ENCODE measurements at regions not wholly inside any gene's neighbourhood (a gene's known extent, or its start where the extent isn't known, plus 50 kb on each side); places are given as distances from the start of the nearest gene placed in this dataset.
"Not testable (repeated sequence)": the region's sequence is repeated elsewhere in the genome, so short reads cannot be mapped to it uniquely, and the experiment has no call there.

DNA sequence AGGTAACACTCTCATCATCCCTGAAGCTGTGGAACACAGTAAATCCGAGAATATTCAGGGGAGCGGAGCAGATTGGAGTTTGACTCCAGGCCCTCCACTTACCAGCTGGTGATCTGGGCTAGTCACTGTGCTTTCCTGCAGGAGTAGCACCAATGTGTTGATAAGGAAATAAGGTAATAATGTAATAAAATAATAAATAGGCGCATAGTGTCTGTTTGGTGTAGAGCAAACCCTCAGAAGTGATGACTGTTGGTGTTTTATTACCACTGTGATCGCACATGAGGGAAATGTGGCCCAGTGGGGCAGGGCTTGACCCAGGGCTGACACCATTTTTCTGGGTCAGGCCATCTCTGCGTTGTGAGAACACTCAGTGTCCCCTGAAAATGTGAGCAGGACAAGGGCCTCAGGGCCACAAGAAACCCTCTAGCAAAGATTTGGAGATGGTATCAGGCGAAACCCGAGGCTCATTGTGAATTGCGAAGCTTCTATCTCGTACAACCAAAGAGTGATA lies 563.9 kb upstream of the B3GAT1 start:
- Mint-ChIP-seq H3K27ac (no peak overlapping the region), H3K4me1 (no peaks in the 10 kb centered on the region), H3K27me3 (no peaks in the 10 kb centered on the region), H3K4me3 (no peak overlapping the region), H3K9me3 (no peaks in the 10 kb centered on the region)
- DNase-seq: no peak
- ATAC-seq: no peak

DNA sequence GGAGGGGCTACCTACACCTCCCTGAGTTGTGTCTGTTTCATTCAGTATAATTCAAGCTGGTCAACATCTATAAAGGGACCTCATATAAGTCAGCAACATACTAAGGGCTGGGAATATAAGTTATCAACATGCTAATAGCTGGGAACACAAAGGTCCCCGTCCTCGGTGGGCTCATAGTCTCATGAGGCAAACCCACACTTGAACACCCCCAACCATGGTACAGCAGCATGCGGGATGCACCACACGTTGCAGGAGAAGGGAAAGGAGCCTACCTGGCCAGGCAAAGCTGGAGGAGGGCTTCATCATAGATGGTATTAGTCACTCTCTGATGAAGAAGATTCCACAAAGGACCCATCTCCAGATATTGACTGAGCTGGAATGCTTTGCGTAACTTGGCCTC lies 561.8 kb upstream of the B3GAT1 start:
- Mint-ChIP-seq H3K27me3 (no peaks in the 10 kb centered on the region), H3K4me1 (no peaks in the 10 kb centered on the region), H3K9me3 (no peaks in the 10 kb centered on the region), H3K27ac (no peak overlapping the region), H3K4me3 (no peak overlapping the region)
- ATAC-seq: no peak
- no peak for DNase-seq

DNA sequence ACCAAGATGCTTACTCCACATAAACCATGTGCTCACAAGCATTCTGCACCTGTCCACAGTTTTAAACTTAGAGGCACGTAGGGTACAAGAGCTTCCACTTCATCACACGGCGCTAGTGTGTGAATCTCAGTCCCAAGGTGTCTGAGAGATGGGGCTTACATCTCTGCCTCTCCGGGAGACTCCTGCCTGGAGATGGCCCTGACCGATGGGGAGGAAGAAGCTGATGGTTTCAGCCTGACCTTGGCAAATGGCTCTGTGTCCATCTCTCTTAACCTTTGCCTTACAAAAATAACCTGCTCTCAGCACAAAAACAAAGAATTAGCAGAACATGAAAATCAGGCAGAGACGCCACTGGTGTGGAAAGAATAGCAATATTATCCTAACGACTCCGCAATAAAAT lies 559.3 kb upstream of the B3GAT1 start:
- Mint-ChIP-seq H3K4me3 (no peak overlapping the region), H3K27me3 (peaks cover 9% of the 10 kb centered on the region), H3K4me1 (no peaks in the 10 kb centered on the region), H3K9me3 (no peaks in the 10 kb centered on the region), H3K27ac (no peak overlapping the region)
- DNase-seq (no peak), ATAC-seq (no peak)

DNA sequence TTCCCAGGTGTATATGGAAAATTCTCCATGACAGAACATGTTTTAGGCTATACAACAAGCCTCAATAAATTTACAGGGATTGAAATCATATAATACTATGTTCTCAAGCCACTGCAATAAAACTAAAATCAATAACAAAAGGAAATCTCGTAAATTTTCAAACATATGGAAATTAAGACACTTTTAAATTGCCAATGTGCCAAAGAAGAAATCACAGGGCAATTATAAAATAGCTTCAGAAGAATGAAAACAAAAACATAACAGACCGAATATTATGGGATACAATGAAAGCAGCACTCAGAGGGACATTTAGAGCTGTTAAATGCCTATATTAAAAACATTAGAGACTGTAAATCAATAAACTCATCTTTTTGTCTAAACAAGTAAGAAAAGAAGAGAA lies 555.7 kb upstream of the B3GAT1 start:
- Mint-ChIP-seq H3K27ac (no peak overlapping the region), H3K4me1 (no peaks in the 10 kb centered on the region), H3K27me3 (peaks cover 9% of the 10 kb centered on the region), H3K4me3 (no peak overlapping the region), H3K9me3 (no peaks in the 10 kb centered on the region)
- ATAC-seq (no peak), DNase-seq (no peak)

DNA sequence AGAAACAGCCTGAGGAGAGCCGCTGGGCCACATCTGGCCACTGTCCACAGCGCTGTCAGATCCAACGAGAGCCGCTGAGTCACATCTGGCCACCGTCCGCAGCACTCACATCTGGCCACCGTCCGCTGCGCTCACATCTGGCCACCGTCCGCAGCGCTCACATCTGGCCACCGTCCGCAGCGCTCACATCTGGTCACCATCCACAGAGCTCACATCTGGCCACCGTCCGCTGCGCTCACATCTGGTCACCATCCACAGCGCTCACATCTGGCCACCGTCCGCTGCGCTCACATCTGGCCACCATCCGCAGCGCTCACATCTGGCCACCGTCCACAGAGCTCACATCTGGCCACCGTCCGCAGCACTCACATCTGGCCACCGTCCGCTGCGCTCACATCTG lies 549.3 kb upstream of the B3GAT1 start:
- not testable (repeated sequence) for DNase-seq, ATAC-seq, H3K4me1 Mint-ChIP-seq, H3K27ac Mint-ChIP-seq, H3K27me3 Mint-ChIP-seq, H3K9me3 Mint-ChIP-seq, H3K4me3 Mint-ChIP-seq

DNA sequence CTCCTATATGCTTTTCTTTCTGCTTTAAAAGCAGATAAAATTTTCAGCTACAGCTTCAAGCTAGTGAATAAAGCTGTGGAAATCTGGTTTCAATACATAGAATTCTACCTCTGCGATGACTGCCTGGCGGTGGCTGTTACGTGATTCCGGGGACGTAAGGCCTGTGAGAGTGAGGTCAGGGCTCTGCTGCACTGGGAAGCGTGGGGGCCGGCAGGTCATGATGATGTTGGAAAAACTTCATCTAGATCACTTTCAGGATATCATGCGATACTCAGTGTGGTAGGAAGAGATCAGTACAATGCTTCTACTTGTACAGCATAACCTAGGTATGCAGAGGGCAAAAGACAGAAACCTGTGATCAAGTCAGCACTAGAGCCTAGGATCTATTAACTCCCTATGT lies 546.8 kb upstream of the B3GAT1 start:
- DNase-seq (no peak), ATAC-seq (no peak)
- Mint-ChIP-seq H3K9me3 (no peaks in the 10 kb centered on the region), H3K4me1 (no peaks in the 10 kb centered on the region), H3K27me3 (peaks cover 16% of the 10 kb centered on the region), H3K27ac (no peak overlapping the region), H3K4me3 (no peak overlapping the region)

DNA sequence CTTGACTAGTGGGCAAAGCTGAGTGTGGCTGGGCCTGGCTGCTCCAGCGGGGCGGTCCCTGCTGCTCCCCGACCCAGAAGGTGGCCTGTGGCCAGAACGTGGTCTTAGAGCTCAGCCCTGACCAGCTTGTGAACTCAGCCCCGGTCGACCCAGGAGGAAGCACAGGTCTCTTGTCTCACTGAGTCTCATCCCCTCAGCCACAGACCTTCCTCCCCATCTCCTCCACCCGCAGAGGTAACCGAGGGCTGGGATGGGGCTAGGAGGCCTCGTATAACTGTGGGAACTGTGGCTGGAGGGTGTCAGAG lies 546.2 kb upstream of the B3GAT1 start:
- no peak overlapping the region for H3K27ac Mint-ChIP-seq
- no peak for DNase-seq
- no peaks in the 10 kb centered on the region for H3K4me1 Mint-ChIP-seq
- H3K4me3 Mint-ChIP-seq: no peak overlapping the region
- no peaks in the 10 kb centered on the region for H3K9me3 Mint-ChIP-seq
- peaks cover 18% of the 10 kb centered on the region for H3K27me3 Mint-ChIP-seq
- ATAC-seq: no peak

DNA sequence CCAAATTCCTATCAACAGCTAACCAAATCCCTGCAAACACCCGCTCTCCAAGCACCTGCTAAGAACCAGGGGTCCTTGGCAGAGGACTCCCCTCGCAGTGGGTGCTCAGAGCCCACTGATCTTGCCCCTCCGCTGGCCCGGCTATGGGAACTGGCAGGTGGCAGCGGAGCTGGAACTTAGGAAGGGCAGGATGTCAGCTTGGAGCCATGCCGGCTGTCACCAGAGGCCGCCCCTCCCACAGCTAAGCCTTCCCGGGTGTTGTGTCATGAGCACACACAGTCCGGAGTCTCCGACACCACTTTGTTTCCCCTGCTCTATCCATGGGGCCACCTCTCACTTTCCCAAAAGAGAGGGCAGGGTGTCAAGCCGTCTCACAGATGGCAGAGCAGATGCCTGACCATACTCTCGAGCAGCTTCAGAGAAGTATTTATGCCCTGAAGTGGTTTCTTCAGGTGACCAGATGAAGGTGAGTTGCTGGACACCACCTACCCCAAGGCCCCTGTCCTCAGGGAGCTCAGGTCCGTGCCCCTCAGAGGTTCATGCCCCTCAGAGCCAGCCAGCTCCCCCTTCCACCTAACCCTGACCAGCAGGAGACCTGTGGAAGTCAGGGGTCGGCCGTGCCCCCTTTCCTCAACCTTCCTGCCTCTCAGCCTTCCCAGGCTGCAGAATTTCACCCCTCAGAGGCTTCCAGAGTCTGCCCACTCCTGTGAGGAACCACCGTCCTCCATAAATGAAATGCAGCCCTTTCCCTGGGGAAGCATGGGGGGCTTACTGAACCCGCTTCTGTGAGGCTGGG lies 545.7 kb upstream of the B3GAT1 start:
- DNase-seq (no peak), ATAC-seq (no peak)
- H3K4me1 Mint-ChIP-seq: no peaks in the 10 kb centered on the region
- H3K4me3 Mint-ChIP-seq: no peak overlapping the region
- H3K9me3 Mint-ChIP-seq: no peaks in the 10 kb centered on the region
- H3K27me3 Mint-ChIP-seq: peaks cover 18% of the 10 kb centered on the region
- no peak overlapping the region for H3K27ac Mint-ChIP-seq

DNA sequence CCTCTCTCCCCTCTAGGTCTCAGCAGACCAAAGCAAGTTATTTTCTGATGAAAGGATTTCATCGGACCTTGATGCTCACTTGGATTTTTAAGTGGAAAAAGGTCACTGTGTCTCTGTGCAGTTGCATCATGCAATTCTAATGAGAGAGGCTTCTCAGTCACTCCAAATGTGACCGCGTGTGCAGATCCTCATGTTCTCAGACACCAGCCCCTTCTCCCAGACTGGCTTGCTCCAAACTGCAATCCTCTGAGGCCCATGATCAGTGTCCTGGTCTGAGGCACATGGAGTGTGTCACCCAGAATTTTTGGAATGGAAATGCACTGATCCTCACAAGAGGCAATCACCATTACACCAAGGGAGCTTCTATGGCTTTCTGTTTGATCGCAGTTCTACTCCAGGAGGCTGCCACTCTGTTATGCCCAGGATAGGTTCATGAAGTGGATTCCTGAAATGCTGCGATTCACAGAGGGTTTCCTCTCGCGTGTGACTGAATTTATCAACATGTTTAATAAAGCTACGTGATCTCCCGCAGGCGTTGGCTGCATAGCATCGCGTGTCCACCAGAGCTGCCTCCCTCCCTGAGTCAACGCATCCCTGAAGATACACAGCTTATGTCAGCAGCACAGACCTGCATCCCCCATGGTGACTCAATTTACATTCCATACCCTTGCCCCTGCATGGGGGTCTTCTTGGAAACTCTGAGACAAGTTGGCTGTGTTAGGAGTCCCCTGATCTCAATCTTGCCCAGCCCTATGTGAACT lies 544.6 kb upstream of the B3GAT1 start:
- no peak for ATAC-seq
- Mint-ChIP-seq H3K4me3 (no peak overlapping the region), H3K4me1 (no peaks in the 10 kb centered on the region), H3K27ac (no peak overlapping the region), H3K27me3 (peaks cover 20% of the 10 kb centered on the region), H3K9me3 (no peaks in the 10 kb centered on the region)
- DNase-seq: no peak

DNA sequence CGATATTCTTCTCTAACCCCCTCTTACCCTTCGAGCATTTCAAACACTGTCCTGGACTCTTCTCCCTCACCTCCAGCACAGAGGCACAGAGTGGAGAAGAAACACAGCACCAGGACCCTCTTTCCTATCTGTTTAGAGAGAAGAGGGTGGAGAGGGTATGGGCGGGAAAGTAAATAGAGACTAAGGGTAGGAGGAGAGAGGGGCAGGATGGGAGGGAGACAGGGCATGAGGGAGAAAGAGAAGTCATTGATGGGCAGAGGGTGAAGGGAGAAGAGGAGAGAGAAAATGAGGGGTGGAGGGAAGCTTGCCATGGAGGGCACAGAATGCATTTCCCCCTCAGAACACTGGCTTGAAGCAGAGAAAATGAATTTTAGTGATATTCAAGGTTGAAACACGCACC lies 543.9 kb upstream of the B3GAT1 start:
- not testable (repeated sequence) for H3K27ac Mint-ChIP-seq, ATAC-seq

DNA sequence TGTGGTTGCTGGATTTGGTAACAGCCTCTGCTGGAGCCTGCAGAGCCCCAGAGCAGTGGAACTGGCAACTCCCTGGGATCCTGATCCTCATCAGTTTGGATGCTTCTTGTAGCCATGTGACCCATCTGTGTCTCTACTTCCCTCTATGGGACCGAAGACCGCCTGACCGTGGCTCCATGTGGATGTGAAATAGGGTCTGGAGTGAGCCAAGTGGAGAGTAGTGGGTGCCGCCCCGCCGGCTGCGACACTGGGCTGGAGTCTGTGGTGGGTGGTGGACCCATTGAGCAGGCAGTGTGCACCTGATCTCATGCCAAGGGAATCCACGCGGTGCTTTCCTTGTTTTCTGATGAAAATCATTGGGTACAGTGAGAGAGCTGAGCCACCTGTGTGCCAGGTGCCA lies 543.2 kb upstream of the B3GAT1 start:
- ATAC-seq (no peak), DNase-seq (no peak)
- Mint-ChIP-seq H3K27me3 (peaks cover 26% of the 10 kb centered on the region), H3K4me1 (no peaks in the 10 kb centered on the region), H3K9me3 (no peaks in the 10 kb centered on the region), H3K4me3 (no peak overlapping the region), H3K27ac (no peak overlapping the region)

More for the DNA sequence above, 543.9 kb upstream of the B3GAT1 start:
- DNase-seq, H3K9me3 Mint-ChIP-seq, H3K4me1 Mint-ChIP-seq, H3K4me3 Mint-ChIP-seq: not testable (repeated sequence)
- H3K27me3 Mint-ChIP-seq: peaks cover 26% of the 10 kb centered on the region

DNA sequence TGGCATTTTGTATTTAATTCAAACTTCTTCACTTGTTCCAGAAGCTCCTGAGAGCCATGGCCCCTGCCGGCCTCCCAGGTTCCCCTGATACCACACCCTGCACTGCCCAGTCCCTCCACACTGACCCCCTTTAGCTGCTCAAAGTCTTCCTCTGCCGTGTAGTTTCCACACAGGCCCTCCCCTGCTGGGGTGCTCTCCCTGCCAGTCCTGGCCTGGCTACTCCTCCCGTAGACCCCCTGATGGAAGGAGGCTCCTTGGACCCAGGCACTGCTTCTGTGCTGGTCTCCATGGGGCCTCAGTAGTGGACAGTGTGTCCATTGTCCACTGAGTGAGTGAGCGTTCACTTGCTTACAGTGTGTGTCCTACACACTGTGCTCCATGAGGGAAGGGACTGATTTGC lies 542.4 kb upstream of the B3GAT1 start:
- Mint-ChIP-seq H3K27me3 (peaks cover 26% of the 10 kb centered on the region), H3K27ac (peak overlapping the region in 1 of 2 donors; percentile 16)
- H3K4me3 Mint-ChIP-seq, H3K4me1 Mint-ChIP-seq, DNase-seq, H3K9me3 Mint-ChIP-seq: not testable (repeated sequence)
- peak; percentile 15 for ATAC-seq

DNA sequence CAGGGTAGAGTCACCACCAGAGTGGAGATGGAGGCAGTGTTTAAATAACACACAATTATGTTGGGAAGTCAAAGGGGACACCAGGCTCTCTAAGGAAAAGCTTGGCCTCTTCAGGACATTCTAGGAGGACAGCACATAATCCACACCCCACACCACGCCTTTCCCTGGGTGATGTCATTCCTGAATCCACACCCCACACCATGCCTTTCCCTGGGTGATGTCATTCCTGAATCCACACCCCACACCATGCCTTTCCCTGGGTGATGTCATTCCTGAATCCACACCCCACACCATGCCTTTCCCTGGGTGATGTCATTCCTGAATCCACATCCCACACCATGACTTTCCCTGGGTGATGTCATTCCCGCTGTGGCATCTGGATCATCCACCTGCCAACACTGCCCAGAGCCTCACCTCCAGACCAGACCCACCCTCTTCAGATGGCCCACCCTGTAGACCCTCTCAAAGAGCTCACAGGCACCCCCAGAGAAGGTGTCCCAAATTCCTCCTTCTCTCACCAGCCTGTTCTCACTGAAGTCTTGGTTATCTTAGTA lies 541.5 kb upstream of the B3GAT1 start:
- H3K4me3 Mint-ChIP-seq, DNase-seq, ATAC-seq, H3K4me1 Mint-ChIP-seq, H3K9me3 Mint-ChIP-seq, H3K27ac Mint-ChIP-seq: not testable (repeated sequence)
- H3K27me3 Mint-ChIP-seq: peaks cover 26% of the 10 kb centered on the region

DNA sequence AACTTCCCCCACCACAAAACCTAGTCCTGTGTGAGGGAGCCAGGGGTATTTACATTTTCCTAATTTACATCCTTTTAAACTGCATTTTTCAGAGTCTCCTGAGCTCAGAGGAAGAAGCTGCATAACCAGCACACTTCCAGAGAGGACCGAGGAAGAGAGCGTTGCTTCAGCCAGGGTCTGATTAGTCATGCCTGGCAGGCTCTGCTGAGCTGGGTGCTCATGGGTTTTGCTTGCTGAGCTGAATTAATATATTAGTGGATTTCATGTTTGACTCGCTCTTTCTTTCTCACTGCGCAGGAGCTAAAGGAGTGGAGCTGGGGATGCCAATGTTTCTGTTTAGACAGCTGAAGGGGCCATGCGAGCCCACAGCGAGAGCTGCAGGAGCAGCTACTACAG lies 539.3 kb upstream of the B3GAT1 start:
- Mint-ChIP-seq H3K27me3 (peaks cover 26% of the 10 kb centered on the region), H3K27ac (no peak overlapping the region), H3K4me1 (no peaks in the 10 kb centered on the region), H3K4me3 (no peak overlapping the region), H3K9me3 (no peaks in the 10 kb centered on the region)
- DNase-seq (no peak), ATAC-seq (no peak)

DNA sequence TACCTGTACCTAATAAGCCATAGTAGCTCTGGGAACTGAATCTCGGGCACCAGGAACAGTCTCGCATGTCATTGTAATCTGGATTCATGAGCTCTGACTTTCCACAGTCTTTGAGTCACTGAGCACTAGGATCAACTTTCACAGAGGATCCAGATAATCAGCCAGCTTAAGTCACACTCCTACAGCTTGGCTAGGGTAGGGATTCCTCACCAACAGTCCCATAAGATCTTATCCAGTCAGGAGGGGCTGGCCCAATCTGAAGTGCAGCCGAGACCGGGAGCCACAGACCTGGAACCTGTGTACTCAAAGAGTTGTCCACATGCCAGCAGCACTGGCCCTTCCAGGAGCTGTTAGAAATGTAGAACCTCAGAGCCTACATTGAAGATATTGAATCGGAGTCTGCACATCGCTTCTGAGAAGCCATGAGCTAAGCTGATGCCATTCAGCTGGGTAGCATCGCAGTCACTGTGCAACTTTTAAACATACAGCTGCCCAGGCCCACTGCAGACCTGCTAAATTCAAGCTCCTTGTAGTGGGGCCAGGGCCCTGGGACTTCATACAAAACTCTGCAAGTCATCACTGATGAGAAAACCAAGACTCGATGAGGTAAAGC lies 538.8 kb upstream of the B3GAT1 start:
- no peak for ATAC-seq
- Mint-ChIP-seq H3K4me3 (no peak overlapping the region), H3K27me3 (peaks cover 30% of the 10 kb centered on the region), H3K9me3 (no peaks in the 10 kb centered on the region), H3K4me1 (no peaks in the 10 kb centered on the region), H3K27ac (no peak overlapping the region)
- DNase-seq: no peak
